ENCODE measurements at regions not wholly inside any gene's neighbourhood (a gene's known extent, or its start where the extent isn't known, plus 50 kb on each side); places are given as distances from the start of the nearest gene placed in this dataset.

GRCh38 chr6:127022302-127022701 lies 96.2 kb upstream of the RSPO3 start:
- Histone ChIP-seq H3K4me1 (ENCODE audit: insufficient read depth) (no peaks in the 10 kb centered on the region), H4K20me1 (replicated peaks; ENCODE audit: insufficient read depth) (no peaks in the 10 kb centered on the region)

More at GRCh38 chr6:127022302-127022701, 96.2 kb upstream of the RSPO3 start:
- Histone ChIP-seq H3K4me3 (no peak overlapping the region), H3K27me3 (ENCODE audit: insufficient read depth) (no peaks in the 10 kb centered on the region), H3K27ac (ENCODE audit: low read depth) (no peak overlapping the region), H3F3A (replicated peaks; ENCODE audit: low read depth) (no peaks in the 10 kb centered on the region), H3K4me2 (no peak overlapping the region), H2AFZ (no peak overlapping the region), H3K79me2 (replicated peaks; ENCODE audit: insufficient read depth) (no peaks in the 10 kb centered on the region), H3K9me2 (ENCODE audit: insufficient read depth) (no peaks in the 10 kb centered on the region; the same call in 1 of the 2 replicates), H3K36me3 (ENCODE audit: insufficient read depth) (no peaks in the 10 kb centered on the region)
- Mint-ChIP-seq H3K4me3 (no peak overlapping the region), H3K27ac (no peak overlapping the region), H3K9me3 (no peaks in the 10 kb centered on the region), H3K4me1 (no peaks in the 10 kb centered on the region), H3K27me3 (ENCODE audit: insufficient read depth, low read depth, poor library complexity) (no peaks in the 10 kb centered on the region), H3K36me3 (ENCODE audit: low read depth) (no peaks in the 10 kb centered on the region)
- DNase-seq (ENCODE audit: low spot score), result no peak
- no peak for TF ChIP-seq EZH2phosphoT487 (IDR thresholded peaks at IDR 0.05; ENCODE audit: unreplicated experiment)
- TF ChIP-seq POLR2AphosphoS5 (IDR thresholded peaks at IDR 0.05; ENCODE audit: low read depth), result no peak
- no peak for TF ChIP-seq NANOG (IDR thresholded peaks at IDR 0.05; ENCODE audit: borderline replicate concordance)
- TF ChIP-seq, protein P1, sequence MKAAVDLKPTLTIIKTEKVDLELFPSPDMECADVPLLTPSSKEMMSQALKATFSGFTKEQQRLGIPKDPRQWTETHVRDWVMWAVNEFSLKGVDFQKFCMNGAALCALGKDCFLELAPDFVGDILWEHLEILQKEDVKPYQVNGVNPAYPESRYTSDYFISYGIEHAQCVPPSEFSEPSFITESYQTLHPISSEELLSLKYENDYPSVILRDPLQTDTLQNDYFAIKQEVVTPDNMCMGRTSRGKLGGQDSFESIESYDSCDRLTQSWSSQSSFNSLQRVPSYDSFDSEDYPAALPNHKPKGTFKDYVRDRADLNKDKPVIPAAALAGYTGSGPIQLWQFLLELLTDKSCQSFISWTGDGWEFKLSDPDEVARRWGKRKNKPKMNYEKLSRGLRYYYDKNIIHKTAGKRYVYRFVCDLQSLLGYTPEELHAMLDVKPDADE (IDR thresholded peaks at IDR 0.05), result no peak
- no peak for TF ChIP-seq ZNF114 (CRISPR knock-in tag; IDR thresholded peaks at IDR 0.05)
- TF ChIP-seq ZNF462 (CRISPR knock-in tag; IDR thresholded peaks at IDR 0.05), result no peak
- TF ChIP-seq REST (IDR thresholded peaks at IDR 0.05; ENCODE audit: unreplicated experiment), result no peak
- TF ChIP-seq CTCF (conservative IDR thresholded peaks at IDR 0.05; ENCODE audit: low read depth in 2 of 2), result no peak
- no peak for TF ChIP-seq STAT1 (IDR thresholded peaks at IDR 0.05; ENCODE audit: unreplicated experiment)
- TF ChIP-seq ZNF331 (CRISPR knock-in tag; IDR thresholded peaks at IDR 0.05; ENCODE audit: low read depth), result no peak
- no peak for TF ChIP-seq EZH2 (IDR thresholded peaks at IDR 0.05; ENCODE audit: low read depth, unreplicated experiment)
- TF ChIP-seq JUNB (IDR thresholded peaks at IDR 0.05; ENCODE audit: unreplicated experiment), result no peak
- no peak for TF ChIP-seq CREB1 (CRISPR knock-in tag; IDR thresholded peaks at IDR 0.05; ENCODE audit: low read depth)
- no peak for ATAC-seq
